ENCODE measurements at regions not wholly inside any gene's neighbourhood (a gene's known extent, or its start where the extent isn't known, plus 50 kb on each side); places are given as distances from the start of the nearest gene placed in this dataset.

DNA sequence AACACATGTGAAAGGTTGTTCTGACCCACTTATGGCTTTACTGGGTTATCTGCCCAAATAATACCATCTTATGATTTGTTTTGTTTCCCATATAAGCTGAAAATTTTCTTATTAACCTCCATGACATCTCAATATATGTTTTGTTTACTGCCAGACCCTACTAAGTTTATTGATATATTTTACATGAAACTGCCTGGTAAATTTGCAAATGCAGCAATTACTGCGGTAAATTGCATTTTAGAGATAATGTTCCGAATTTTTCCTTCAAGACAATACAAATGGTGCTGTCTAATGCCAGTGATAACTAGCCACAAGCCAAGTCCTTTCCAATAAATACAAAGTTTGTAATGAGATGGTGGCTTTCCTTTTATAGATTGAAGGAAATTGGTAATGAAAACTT lies 275.9 kb downstream of the SAMD5 start:
- Mint-ChIP-seq H3K27ac (no peak overlapping the region), H3K27me3 (ENCODE audit: low read depth in 3 of 3) (peaks cover 0 to 2% (median 2%) of the 10 kb centered on the region in 3 donors), H3K36me3 (no peaks in the 10 kb centered on the region), H3K9me3 (peaks cover 0 to 4% (median 0%) of the 10 kb centered on the region in 7 donors), H3K4me1 (no peaks in the 10 kb centered on the region), H3K4me3 (no peak overlapping the region)
- Histone ChIP-seq H3K4me3 (replicated peaks in 1 of 3; ENCODE audit: low read depth in 2 of 3, low read length in 3 of 3) (no peak overlapping the region), H3K4me1 (ENCODE audit: control insufficient read depth in 1 of 2, insufficient read depth in 2 of 2, low read length in 2 of 2) (no peaks in the 10 kb centered on the region), H3K4me2 (replicated peaks; ENCODE audit: extremely low read depth, low read length, poor library complexity, severe bottlenecking) (no peak overlapping the region), H3K9ac (ENCODE audit: insufficient read depth, low read length, poor library complexity, severe bottlenecking) (no peak overlapping the region), H3K36me3 (replicated peaks in 1 of 2; ENCODE audit: control insufficient read depth in 1 of 2, insufficient read depth in 2 of 2, low read length in 2 of 2) (no peaks in the 10 kb centered on the region), H3K79me2 (ENCODE audit: insufficient read depth, low read length) (no peaks in the 10 kb centered on the region), H2AFZ (ENCODE audit: insufficient read depth, low read depth, low read length, poor library complexity, severe bottlenecking) (no peak overlapping the region), H3K27ac (ENCODE audit: low read depth in 1 of 2, low read length in 2 of 2) (no peak overlapping the region), H4K20me1 (ENCODE audit: insufficient read depth, low read length) (no peaks in the 10 kb centered on the region), H3K9me3 (replicated peaks in 1 of 2; ENCODE audit: control insufficient read depth in 1 of 2, insufficient read depth in 1 of 2, low read length in 2 of 2) (no peaks in the 10 kb centered on the region), H3K27me3 (ENCODE audit: control insufficient read depth in 2 of 2, insufficient read depth in 2 of 2, low read length in 2 of 2) (no peaks in the 10 kb centered on the region)
- TF ChIP-seq CTCF (IDR thresholded peaks at IDR 0.05): no peak
- DNase-seq: no peak
- WGBS (ENCODE audit: insufficient coverage): no CpG with 5 or more reads among the region's 2 CpGs
- intact Hi-C loops (cut with micrococcal nuclease): no loop called here

DNA sequence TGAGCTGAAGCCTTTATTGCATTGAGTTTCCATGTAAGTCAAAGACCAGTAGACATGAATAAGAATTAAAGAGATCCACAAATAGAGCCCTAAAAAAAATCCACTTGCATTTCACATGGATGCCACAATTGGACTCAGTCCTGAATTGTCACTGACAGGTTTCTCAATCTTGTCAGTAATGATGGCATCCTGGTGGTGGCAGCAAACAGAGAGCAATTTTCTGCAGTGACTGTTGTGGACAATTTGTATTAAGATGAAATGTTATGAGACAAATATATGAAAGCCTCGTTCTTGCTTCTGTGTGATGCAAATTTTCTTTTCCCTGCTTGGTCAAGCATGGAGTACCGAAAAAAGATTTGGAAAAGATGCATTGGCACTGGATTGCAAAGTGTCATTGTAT lies 278.9 kb downstream of the SAMD5 start:
- no peaks in the 10 kb centered on the region for H3K27me3 ChIP-seq (ENCODE audit: control insufficient read depth in 2 of 2, insufficient read depth in 2 of 2, low read length in 2 of 2)
- no peak overlapping the region for H2AFZ ChIP-seq (ENCODE audit: insufficient read depth, low read depth, low read length, poor library complexity, severe bottlenecking)
- no peak overlapping the region for H3K4me3 ChIP-seq (replicated peaks in 1 of 3; ENCODE audit: low read depth in 2 of 3, low read length in 3 of 3)
- H3K4me1 ChIP-seq (ENCODE audit: control insufficient read depth in 1 of 2, insufficient read depth in 2 of 2, low read length in 2 of 2): no peaks in the 10 kb centered on the region
- no CpG with 5 or more reads among the region's 2 CpGs for WGBS (ENCODE audit: insufficient coverage)
- H3K9ac ChIP-seq (ENCODE audit: insufficient read depth, low read length, poor library complexity, severe bottlenecking): no peak overlapping the region
- no peaks in the 10 kb centered on the region for H4K20me1 ChIP-seq (ENCODE audit: insufficient read depth, low read length)
- H3K27ac Mint-ChIP-seq: no peak overlapping the region
- no peak overlapping the region for H3K4me2 ChIP-seq (replicated peaks; ENCODE audit: extremely low read depth, low read length, poor library complexity, severe bottlenecking)
- H3K9me3 ChIP-seq (replicated peaks in 1 of 2; ENCODE audit: control insufficient read depth in 1 of 2, insufficient read depth in 1 of 2, low read length in 2 of 2): no peaks in the 10 kb centered on the region
- H3K9me3 Mint-ChIP-seq: peaks cover 0 to 8% (median 0%) of the 10 kb centered on the region in 7 donors
- H3K79me2 ChIP-seq (ENCODE audit: insufficient read depth, low read length): no peaks in the 10 kb centered on the region
- DNase-seq: no peak
- TF ChIP-seq CTCF (IDR thresholded peaks at IDR 0.05): no peak
- no peaks in the 10 kb centered on the region for H3K36me3 ChIP-seq (replicated peaks in 1 of 2; ENCODE audit: control insufficient read depth in 1 of 2, insufficient read depth in 2 of 2, low read length in 2 of 2)
- H3K27ac ChIP-seq (ENCODE audit: low read depth in 1 of 2, low read length in 2 of 2): no peak overlapping the region
- H3K36me3 Mint-ChIP-seq: no peaks in the 10 kb centered on the region
- H3K27me3 Mint-ChIP-seq (ENCODE audit: low read depth in 3 of 3): peaks cover 0 to 2% (median 0%) of the 10 kb centered on the region in 3 donors
- H3K4me3 Mint-ChIP-seq: no peak overlapping the region
- H3K4me1 Mint-ChIP-seq: no peaks in the 10 kb centered on the region
- intact Hi-C loops (cut with micrococcal nuclease): no loop called here
